ENCODE measurements at regions not wholly inside any gene's neighbourhood (a gene's known extent, or its start where the extent isn't known, plus 50 kb on each side); places are given as distances from the start of the nearest gene placed in this dataset.
A peak's percentile ranks its signal among the peaks of the same experiment; 100 is the strongest.

DNA sequence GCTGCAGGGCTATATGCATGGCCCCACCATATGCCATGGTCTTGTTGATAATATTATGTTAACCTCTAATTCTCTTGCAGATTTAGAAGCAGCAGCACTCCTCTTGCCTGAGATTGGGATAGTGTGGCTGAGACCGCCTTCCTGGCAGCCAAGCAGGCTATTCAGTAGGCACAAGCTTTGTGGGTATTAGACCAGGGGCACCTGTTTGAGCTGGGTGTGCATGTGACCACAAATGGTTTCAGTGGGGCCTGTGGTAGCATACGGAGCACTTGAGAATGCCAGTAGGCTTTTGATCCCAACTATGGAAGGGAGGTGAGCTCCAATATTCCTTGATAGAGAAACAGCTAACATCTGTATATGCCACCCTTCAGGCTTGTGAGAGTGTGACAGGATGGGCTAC is 625.1 kb upstream of the NUDT12 start:
- ATAC-seq (ENCODE audit: insufficient read depth, low FRiP score), result no peak
- TF ChIP-seq, protein P1, sequence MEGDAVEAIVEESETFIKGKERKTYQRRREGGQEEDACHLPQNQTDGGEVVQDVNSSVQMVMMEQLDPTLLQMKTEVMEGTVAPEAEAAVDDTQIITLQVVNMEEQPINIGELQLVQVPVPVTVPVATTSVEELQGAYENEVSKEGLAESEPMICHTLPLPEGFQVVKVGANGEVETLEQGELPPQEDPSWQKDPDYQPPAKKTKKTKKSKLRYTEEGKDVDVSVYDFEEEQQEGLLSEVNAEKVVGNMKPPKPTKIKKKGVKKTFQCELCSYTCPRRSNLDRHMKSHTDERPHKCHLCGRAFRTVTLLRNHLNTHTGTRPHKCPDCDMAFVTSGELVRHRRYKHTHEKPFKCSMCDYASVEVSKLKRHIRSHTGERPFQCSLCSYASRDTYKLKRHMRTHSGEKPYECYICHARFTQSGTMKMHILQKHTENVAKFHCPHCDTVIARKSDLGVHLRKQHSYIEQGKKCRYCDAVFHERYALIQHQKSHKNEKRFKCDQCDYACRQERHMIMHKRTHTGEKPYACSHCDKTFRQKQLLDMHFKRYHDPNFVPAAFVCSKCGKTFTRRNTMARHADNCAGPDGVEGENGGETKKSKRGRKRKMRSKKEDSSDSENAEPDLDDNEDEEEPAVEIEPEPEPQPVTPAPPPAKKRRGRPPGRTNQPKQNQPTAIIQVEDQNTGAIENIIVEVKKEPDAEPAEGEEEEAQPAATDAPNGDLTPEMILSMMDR (IDR thresholded peaks at IDR 0.05; ENCODE audit: control extremely low read depth, extremely low read depth), result no peak

DNA sequence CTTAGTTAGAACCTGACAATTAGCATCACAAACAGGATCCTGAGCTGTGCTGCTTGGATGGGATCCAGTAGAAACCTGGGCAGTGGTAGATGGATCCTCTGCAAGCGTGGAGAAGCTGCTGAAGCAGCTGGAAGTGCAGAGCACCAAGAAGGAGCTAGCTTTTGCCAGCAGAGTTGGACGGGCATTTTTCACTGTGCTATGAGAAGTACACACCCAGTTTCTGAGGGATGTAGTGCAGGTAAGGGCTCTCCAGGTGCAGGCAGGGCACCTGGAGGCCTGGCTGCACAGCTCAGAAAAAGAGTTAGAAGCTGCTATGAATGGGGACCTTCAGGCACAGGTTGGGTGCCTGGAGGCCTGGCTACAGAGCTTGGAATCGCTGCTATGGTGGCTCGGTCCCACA is 623.9 kb upstream of the NUDT12 start:
- TF ChIP-seq, protein P1 (IDR thresholded peaks at IDR 0.05; ENCODE audit: control extremely low read depth, extremely low read depth), result no peak
- no peak overlapping the region for H3K27ac ChIP-seq (ENCODE audit: low read depth in 1 of 2, low read length in 1 of 2)
- DNase-seq, result no peak
- no peak overlapping the region for H3K9ac ChIP-seq (ENCODE audit: insufficient read depth in 1 of 2, low read length in 2 of 2)
- no peaks in the 10 kb centered on the region for H3K4me1 ChIP-seq (ENCODE audit: control insufficient read depth in 5 of 5, insufficient read depth in 5 of 5, low read length in 5 of 5)
- 83 to 87% methylated on average over 4 of the region's 4 CpGs for WGBS, 2 donors
- no peak overlapping the region for H3K4me3 ChIP-seq
- no peak for ATAC-seq (ENCODE audit: insufficient read depth, low FRiP score)
- peaks cover 0 to 14% (median 2%) of the 10 kb centered on the region in 4 donors for H3K9me3 ChIP-seq (ENCODE audit: control insufficient read depth in 4 of 4, insufficient read depth in 3 of 4, low read length in 3 of 4)
- no peaks in the 10 kb centered on the region for H3K27me3 ChIP-seq (ENCODE audit: control insufficient read depth in 3 of 3, insufficient read depth in 3 of 3, low read length in 2 of 3)
- H3K36me3 ChIP-seq (ENCODE audit: control insufficient read depth in 4 of 4, insufficient read depth in 4 of 4, low read length in 4 of 4), result no peaks in the 10 kb centered on the region

More for the DNA sequence above, 625.1 kb upstream of the NUDT12 start:
- no peak overlapping the region for H3K27ac ChIP-seq (ENCODE audit: low read depth in 1 of 2, low read length in 1 of 2)
- peaks cover 0 to 12% (median 2%) of the 10 kb centered on the region in 4 donors for H3K9me3 ChIP-seq (ENCODE audit: control insufficient read depth in 4 of 4, insufficient read depth in 3 of 4, low read length in 3 of 4)
- no peaks in the 10 kb centered on the region for H3K27me3 ChIP-seq (ENCODE audit: control insufficient read depth in 3 of 3, insufficient read depth in 3 of 3, low read length in 2 of 3)
- DNase-seq, result no peak
- no peak overlapping the region for H3K9ac ChIP-seq (ENCODE audit: insufficient read depth in 1 of 2, low read length in 2 of 2)
- whole genome bisulfite sequencing, 2 donors, result 89 to 96% methylated on average over 2 of the region's 2 CpGs
- no peak overlapping the region for H3K4me3 ChIP-seq
- H3K36me3 ChIP-seq (ENCODE audit: control insufficient read depth in 4 of 4, insufficient read depth in 4 of 4, low read length in 4 of 4), result no peaks in the 10 kb centered on the region
- H3K4me1 ChIP-seq (ENCODE audit: control insufficient read depth in 5 of 5, insufficient read depth in 5 of 5, low read length in 5 of 5), result no peaks in the 10 kb centered on the region

DNA sequence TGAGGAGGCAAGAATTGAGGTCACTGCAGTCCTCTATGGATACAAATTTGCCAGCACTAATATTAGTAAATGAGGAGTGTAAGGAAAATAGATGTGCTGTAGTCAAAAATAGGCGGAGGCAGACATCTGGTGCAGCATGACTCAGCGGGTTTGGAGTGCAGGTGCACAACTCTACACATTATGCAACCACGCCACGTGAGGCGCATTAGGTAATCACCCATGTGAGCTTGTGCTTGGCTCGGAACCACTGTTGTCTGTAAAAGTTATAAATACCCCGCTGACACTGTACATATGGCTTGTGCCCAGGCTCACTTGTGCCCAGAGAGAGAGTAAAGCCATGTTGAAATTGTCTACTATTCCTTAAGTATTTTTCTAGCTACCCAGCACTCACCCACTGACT is 623.5 kb upstream of the NUDT12 start:
- Histone ChIP-seq H3K4me1 (ENCODE audit: control insufficient read depth in 5 of 5, insufficient read depth in 5 of 5, low read length in 5 of 5) (no peaks in the 10 kb centered on the region), H3K27ac (ENCODE audit: low read depth in 1 of 2, low read length in 1 of 2) (no peak overlapping the region), H3K4me3 (no peak overlapping the region), H3K9me3 (ENCODE audit: control insufficient read depth in 4 of 4, insufficient read depth in 3 of 4, low read length in 3 of 4) (peaks cover 0 to 14% (median 2%) of the 10 kb centered on the region in 4 donors), H3K36me3 (ENCODE audit: control insufficient read depth in 4 of 4, insufficient read depth in 4 of 4, low read length in 4 of 4) (no peaks in the 10 kb centered on the region), H3K9ac (ENCODE audit: insufficient read depth in 1 of 2, low read length in 2 of 2) (no peak overlapping the region), H3K27me3 (ENCODE audit: control insufficient read depth in 3 of 3, insufficient read depth in 3 of 3, low read length in 2 of 3) (no peaks in the 10 kb centered on the region)
- ATAC-seq (ENCODE audit: insufficient read depth, low FRiP score) (no peak), DNase-seq (peak in 1 of 3 donors; percentile 5)
- TF ChIP-seq, protein P1 (IDR thresholded peaks at IDR 0.05; ENCODE audit: control extremely low read depth, extremely low read depth), result no peak
- 90 to 92% methylated on average over 7 of the region's 7 CpGs for WGBS, 2 donors

DNA sequence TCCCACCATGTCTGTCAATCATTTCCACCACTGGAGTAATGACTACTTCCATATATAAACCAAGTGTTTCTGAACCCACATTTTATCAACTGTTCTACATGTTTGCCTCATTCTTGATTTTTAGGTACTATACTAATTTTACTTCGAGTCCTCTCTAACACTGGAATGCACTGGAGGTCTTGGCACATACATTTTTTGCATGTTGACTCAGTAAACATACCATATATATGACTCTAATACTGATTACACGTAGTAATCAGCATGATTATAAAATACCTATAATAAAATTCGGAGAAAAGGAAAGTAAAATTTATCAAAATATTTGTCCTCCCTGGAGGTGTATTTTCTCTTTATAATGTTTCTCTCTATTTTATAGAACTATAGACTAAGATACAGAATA is 621.7 kb upstream of the NUDT12 start:
- H3K9ac ChIP-seq (ENCODE audit: insufficient read depth in 1 of 2, low read length in 2 of 2), result no peak overlapping the region
- TF ChIP-seq, protein P1 (IDR thresholded peaks at IDR 0.05; ENCODE audit: control extremely low read depth, extremely low read depth), result no peak
- H3K9me3 ChIP-seq (ENCODE audit: control insufficient read depth in 4 of 4, insufficient read depth in 3 of 4, low read length in 3 of 4), result peaks cover 4 to 19% (median 11%) of the 10 kb centered on the region in 4 donors
- DNase-seq (no peak), ATAC-seq (ENCODE audit: insufficient read depth, low FRiP score) (no peak)
- 63 to 78% methylated on average over 3 of the region's 3 CpGs for WGBS, 2 donors
- H3K27me3 ChIP-seq (ENCODE audit: control insufficient read depth in 3 of 3, insufficient read depth in 3 of 3, low read length in 2 of 3), result no peaks in the 10 kb centered on the region
- H3K36me3 ChIP-seq (ENCODE audit: control insufficient read depth in 4 of 4, insufficient read depth in 4 of 4, low read length in 4 of 4), result no peaks in the 10 kb centered on the region
- H3K4me3 ChIP-seq, result no peak overlapping the region
- H3K4me1 ChIP-seq (ENCODE audit: control insufficient read depth in 5 of 5, insufficient read depth in 5 of 5, low read length in 5 of 5), result no peaks in the 10 kb centered on the region
- no peak overlapping the region for H3K27ac ChIP-seq (ENCODE audit: low read depth in 1 of 2, low read length in 1 of 2)
